ENCODE measurements at regions not wholly inside any gene's neighbourhood (a gene's known extent, or its start where the extent isn't known, plus 50 kb on each side); places are given as distances from the start of the nearest gene placed in this dataset.

GRCh38 chr2:129457277-129457818, 522.1 kb upstream of the RAB6C start:
- Histone ChIP-seq H2AFZ (ENCODE audit: low read depth, low read length) (no peak overlapping the region), H3K9ac (ENCODE audit: low read length) (no peak overlapping the region), H3K4me2 (ENCODE audit: low read length) (no peak overlapping the region), H4K20me1 (ENCODE audit: insufficient read depth, low read length) (no peaks in the 10 kb centered on the region), H3K27ac (ENCODE audit: low read length) (no peak overlapping the region), H3K79me2 (ENCODE audit: low read length) (no peaks in the 10 kb centered on the region), H3K9me3 (ENCODE audit: insufficient read depth, low read length) (no peaks in the 10 kb centered on the region), H3K36me3 (replicated peaks; ENCODE audit: low read depth, low read length) (no peaks in the 10 kb centered on the region), H3K27me3 (ENCODE audit: low read depth, low read length) (no peaks in the 10 kb centered on the region; the same call in 1 of the 2 replicates), H3K4me3 (ENCODE audit: low read length) (no peak overlapping the region), H3K4me1 (ENCODE audit: low read length) (no peaks in the 10 kb centered on the region)
- TF ChIP-seq EZH2phosphoT487 (IDR thresholded peaks at IDR 0.05; ENCODE audit: low read depth) (no peak), CTCF (IDR thresholded peaks at IDR 0.05; ENCODE audit: low read depth, low read length) (no peak)

GRCh38 chr2:129458006-129458405, 521.5 kb upstream of the RAB6C start:
- Histone ChIP-seq H3K4me3 (ENCODE audit: low read length) (no peak overlapping the region), H3K9ac (ENCODE audit: low read length) (no peak overlapping the region), H3K79me2 (ENCODE audit: low read length) (no peaks in the 10 kb centered on the region), H2AFZ (ENCODE audit: low read depth, low read length) (no peak overlapping the region), H3K36me3 (replicated peaks; ENCODE audit: low read depth, low read length) (no peaks in the 10 kb centered on the region), H3K4me1 (ENCODE audit: low read length) (no peaks in the 10 kb centered on the region), H3K27ac (ENCODE audit: low read length) (no peak overlapping the region), H3K4me2 (ENCODE audit: low read length) (no peak overlapping the region), H4K20me1 (ENCODE audit: insufficient read depth, low read length) (no peaks in the 10 kb centered on the region), H3K27me3 (ENCODE audit: low read depth, low read length) (no peaks in the 10 kb centered on the region; the same call in 1 of the 2 replicates), H3K9me3 (ENCODE audit: insufficient read depth, low read length) (no peaks in the 10 kb centered on the region)
- TF ChIP-seq CTCF (IDR thresholded peaks at IDR 0.05; ENCODE audit: low read depth, low read length), result no peak
- no peak for TF ChIP-seq EZH2phosphoT487 (IDR thresholded peaks at IDR 0.05; ENCODE audit: low read depth)

GRCh38 chr2:129458436-129458835, 521.0 kb upstream of the RAB6C start:
- H3K4me1 ChIP-seq (ENCODE audit: low read length), result peaks cover 1% of the 10 kb centered on the region
- no peak overlapping the region for H3K4me2 ChIP-seq (ENCODE audit: low read length)
- no peak overlapping the region for H2AFZ ChIP-seq (ENCODE audit: low read depth, low read length)

More at GRCh38 chr2:129458436-129458835, 521.0 kb upstream of the RAB6C start:
- Histone ChIP-seq H3K36me3 (replicated peaks; ENCODE audit: low read depth, low read length) (no peaks in the 10 kb centered on the region), H3K27me3 (ENCODE audit: low read depth, low read length) (no peaks in the 10 kb centered on the region), H3K9me3 (ENCODE audit: insufficient read depth, low read length) (no peaks in the 10 kb centered on the region), H3K27ac (ENCODE audit: low read length) (no peak overlapping the region), H3K4me3 (ENCODE audit: low read length) (no peak overlapping the region), H4K20me1 (ENCODE audit: insufficient read depth, low read length) (no peaks in the 10 kb centered on the region), H3K79me2 (ENCODE audit: low read length) (no peaks in the 10 kb centered on the region), H3K9ac (ENCODE audit: low read length) (no peak overlapping the region)
- TF ChIP-seq CTCF (IDR thresholded peaks at IDR 0.05; ENCODE audit: low read depth, low read length) (no peak), EZH2phosphoT487 (IDR thresholded peaks at IDR 0.05; ENCODE audit: low read depth) (no peak)
